GM12864 (cell line): ENCODE measurements at regions not wholly inside any gene's neighbourhood (a gene's known extent, or its start where the extent isn't known, plus 50 kb on each side); places are given as distances from the start of the nearest gene placed in this dataset.

Source experiments
- DNase-seq: peaks from one replicate; pipeline ENCODE4 v3.0.0-alpha.2; 2011; ENCODE audit warnings: low read depth
- H3K4me3 ChIP-seq: 2 replicates; pipeline ENCODE4 v1.5.1; 2011; ENCODE audit warnings: mild to moderate bottlenecking, low read depth, low read length, control low read depth
- CTCF ChIP-seq: IDR thresholded peaks from 2 replicates; pipeline ENCODE4 v1.5.1; 2011; ENCODE audit warnings: low read depth, mild to moderate bottlenecking, moderate library complexity, low read length, control low read depth, inconsistent platforms; ENCODE audit errors: missing control alignments

DNA sequence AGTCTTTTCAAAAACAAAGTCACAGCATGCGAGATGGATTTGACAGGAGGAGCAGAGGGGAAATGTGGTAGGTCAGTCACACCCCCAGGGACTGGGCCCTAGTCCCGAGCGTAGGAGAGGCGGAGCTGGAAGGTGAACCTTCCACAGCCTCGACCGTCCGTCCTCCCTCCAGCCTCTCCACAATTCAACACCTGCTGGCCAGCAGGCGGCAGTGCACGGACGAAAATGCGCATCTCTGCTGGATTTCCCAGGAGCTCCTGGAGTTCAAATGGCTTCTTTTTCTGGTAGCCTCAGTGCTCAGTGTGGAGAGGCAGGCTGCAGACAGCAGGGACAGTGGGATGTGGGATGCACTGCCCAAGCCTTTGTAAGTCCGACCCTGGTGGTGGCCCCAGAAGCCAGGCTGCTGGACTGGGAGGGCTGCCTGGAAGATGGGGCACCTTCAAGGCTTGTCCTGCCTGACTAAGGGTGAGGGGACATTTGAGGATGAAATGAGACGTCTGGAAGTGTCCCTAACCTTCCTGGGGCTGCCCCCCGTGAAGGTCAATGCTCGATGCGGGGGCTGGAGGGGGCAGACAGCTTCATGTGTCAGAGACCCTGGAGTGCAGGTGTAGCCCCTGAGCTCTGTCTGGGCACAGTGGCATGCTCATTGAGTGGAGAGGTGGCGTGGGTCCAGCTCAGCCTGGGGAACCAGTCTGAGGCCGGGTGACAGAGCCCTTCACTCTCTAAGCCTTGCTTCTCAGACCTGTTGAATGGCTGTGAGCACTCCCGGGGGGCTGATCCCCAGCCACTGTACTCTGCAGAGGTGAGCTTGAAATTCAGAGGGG is 189.5 kb downstream of the TFCP2L1 start:
- peak; percentile 81 for TF ChIP-seq CTCF
- no peak for DNase-seq
- no peak overlapping the region for H3K4me3 ChIP-seq

DNA sequence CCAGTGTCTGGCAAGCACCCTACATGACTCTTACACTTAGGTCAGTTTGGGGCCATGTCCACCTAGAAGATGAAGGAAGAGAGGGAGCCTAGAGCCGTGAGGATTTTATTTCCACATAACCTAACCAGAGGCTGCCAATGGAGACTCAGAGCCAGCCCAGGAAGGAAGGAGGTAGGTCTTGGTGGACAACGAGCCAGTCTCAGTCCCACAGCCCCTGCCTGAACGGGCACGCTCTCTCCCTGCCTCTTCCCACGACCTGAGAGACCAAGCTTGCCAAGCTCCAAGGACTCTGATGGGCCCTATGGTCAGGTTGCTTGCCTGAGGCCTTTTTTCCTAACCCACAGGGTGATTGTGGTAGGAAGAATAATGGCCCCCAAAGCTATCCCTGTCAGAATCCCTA is 188.4 kb downstream of the TFCP2L1 start:
- no peak for TF ChIP-seq CTCF

GRCh38 chr2:121098556-121098955 is 186.4 kb downstream of the TFCP2L1 start:
- H3K4me3 ChIP-seq: no peak overlapping the region
- no peak for DNase-seq
- no peak for TF ChIP-seq CTCF

More for the DNA sequence above, 188.4 kb downstream of the TFCP2L1 start:
- no peak overlapping the region for H3K4me3 ChIP-seq
- no peak for DNase-seq

DNA sequence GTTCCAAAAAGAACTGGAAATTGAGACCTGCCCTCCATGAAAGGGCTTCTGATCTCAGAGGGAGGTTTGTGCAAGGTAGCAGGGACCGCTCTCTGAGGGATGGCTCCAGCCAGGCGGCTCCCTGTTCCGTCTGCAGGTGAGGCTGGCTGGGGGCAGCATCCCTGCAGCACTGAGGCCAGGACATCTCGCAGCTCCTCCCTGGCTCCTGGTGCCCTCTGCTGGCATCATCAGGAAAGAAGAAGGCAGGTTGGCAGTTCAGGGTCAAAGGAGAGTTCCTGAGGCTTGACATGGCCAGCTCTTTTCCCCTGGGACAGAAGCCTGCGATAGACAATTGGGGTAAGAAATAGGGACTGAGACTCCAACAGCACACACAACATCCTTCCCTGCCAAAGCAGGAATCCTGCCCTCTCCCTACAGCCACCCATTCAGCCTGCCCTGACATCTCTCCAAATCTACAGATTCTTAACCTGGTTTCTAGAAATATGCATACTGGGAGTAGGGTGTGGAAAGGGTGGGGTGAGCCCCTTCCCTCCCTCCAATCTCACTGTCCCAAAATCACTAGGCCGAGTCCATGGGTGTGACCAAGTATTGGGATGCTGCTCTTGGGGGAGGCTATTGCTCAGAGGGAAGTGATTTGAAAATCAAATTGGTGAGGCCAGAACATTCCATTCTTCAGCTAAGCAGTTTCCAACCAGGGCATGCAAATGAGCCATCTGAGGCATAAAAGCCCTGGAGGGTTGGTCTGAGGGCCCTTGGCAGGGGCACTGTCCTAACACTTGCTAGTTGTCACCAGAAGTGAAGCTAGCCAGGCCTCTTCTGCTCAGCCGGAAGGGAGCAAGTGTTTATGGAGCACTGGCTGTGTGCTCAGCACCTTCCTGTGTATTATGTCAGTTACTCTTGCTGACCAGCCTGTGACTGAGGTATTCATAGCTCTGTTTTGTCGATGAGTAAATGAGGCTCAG is 185.4 kb downstream of the TFCP2L1 start:
- no peak for DNase-seq
- peak; percentile 40 for TF ChIP-seq CTCF
- H3K4me3 ChIP-seq: no peak overlapping the region

DNA sequence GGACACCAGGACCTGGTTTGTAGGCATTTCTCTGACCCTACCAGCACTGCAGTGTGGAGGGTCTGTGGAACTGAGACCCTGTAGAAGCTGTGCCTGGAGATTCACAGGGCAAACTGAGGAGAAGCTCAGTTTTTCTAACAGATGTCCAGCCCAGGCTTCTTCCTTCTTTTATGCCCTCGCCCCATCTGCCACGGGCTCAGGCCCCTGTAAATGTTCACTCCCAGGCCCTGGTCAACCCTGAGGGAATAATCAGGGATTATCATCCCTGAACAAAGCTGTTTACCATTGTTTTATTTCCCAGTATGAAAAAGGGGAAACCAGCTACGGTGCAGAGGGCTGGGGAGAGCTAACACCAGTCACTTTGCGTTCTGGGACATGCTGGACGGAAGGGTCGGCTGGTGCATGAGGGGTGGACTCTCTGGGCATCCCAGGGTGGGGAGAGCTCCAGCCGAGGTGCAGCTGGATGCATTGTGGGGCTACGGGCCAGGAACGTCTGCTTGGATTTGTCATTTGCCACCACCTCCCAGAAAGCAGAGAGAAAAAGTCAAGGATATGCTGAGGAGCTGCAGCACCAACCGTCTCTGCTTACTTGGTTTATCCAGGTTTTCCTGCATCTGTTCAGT is 183.8 kb downstream of the TFCP2L1 start:
- DNase-seq: no peak
- H3K4me3 ChIP-seq: no peak overlapping the region
- TF ChIP-seq CTCF: no peak

GRCh38 chr2:121102941-121103340 is 182.1 kb downstream of the TFCP2L1 start:
- no peak for DNase-seq
- no peak for TF ChIP-seq CTCF
- H3K4me3 ChIP-seq: no peak overlapping the region
